ENCODE measurements at regions not wholly inside any gene's neighbourhood (a gene's known extent, or its start where the extent isn't known, plus 50 kb on each side); places are given as distances from the start of the nearest gene placed in this dataset.

GRCh38 chr2:18752667-18753422 is 163.5 kb upstream of the NT5C1B start:
- DNase-seq: no peak

GRCh38 chr2:18752022-18752493 is 162.7 kb upstream of the NT5C1B start:
- DNase-seq: no peak

GRCh38 chr2:18750672-18751554 is 161.5 kb upstream of the NT5C1B start:
- DNase-seq: no peak

- peak; percentile 1 for DNase-seq
Measured at GRCh38 chr2:18749912-18750526, 160.7 kb upstream of the NT5C1B start.

- DNase-seq: no peak
Measured at GRCh38 chr2:18745431-18746272, 156.3 kb upstream of the NT5C1B start.

GRCh38 chr2:18741895-18742732 is 152.7 kb upstream of the NT5C1B start:
- DNase-seq: no peak

GRCh38 chr2:18741191-18741590 is 151.8 kb upstream of the NT5C1B start:
- no peak for DNase-seq

- DNase-seq: no peak
Measured at GRCh38 chr2:18740474-18740881, 151.1 kb upstream of the NT5C1B start.

- DNase-seq: no peak
Measured at GRCh38 chr2:18731666-18732065, 142.3 kb upstream of the NT5C1B start.

- DNase-seq: no peak
Measured at GRCh38 chr2:18724371-18725145, 135.2 kb upstream of the NT5C1B start.

GRCh38 chr2:18723219-18723618 is 133.8 kb upstream of the NT5C1B start:
- DNase-seq: no peak

GRCh38 chr2:18722101-18722500 is 132.7 kb upstream of the NT5C1B start:
- DNase-seq: no peak

GRCh38 chr2:18721038-18721922 is 131.9 kb upstream of the NT5C1B start:
- no peak for DNase-seq

GRCh38 chr2:18719978-18720775 is 130.8 kb upstream of the NT5C1B start:
- DNase-seq: no peak

GRCh38 chr2:18708203-18708715 is 118.9 kb upstream of the NT5C1B start:
- no peak for DNase-seq

GRCh38 chr2:18706001-18706400 is 116.6 kb upstream of the NT5C1B start:
- no peak for DNase-seq

GRCh38 chr2:18704276-18704675 is 114.9 kb upstream of the NT5C1B start:
- DNase-seq: no peak

- no peak for DNase-seq
Measured at GRCh38 chr2:18703555-18703954, 114.2 kb upstream of the NT5C1B start.

GRCh38 chr2:18701981-18702380 is 112.6 kb upstream of the NT5C1B start:
- DNase-seq: no peak
